PC-9 (cell line): ENCODE measurements at regions not wholly inside any gene's neighbourhood (a gene's known extent, or its start where the extent isn't known, plus 50 kb on each side); places are given as distances from the start of the nearest gene placed in this dataset.

Experiments
- BruUV-seq: library from RNA; stranded (reverse); fragments of 400-500 nt; replicated peaks from 2 replicates; lab custom pipeline; 2021; lab: Mats Ljungman, UMichigan
- CTCF ChIA-PET: fragments of 300-600 bp; sonication (Branson Sonifier 250); formaldehyde crosslinking; loops from one replicate; lab custom pipeline; 2022; ENCODE audit warnings: antibody characterized with exemption; lab: Charles Lee
- POLR2A ChIA-PET: fragments of 300-600 bp; sonication (Branson Sonifier 250); formaldehyde crosslinking; loops from one replicate; lab custom pipeline; 2022; ENCODE audit warnings: antibody characterized with exemption; ENCODE audit not compliant: unreplicated experiment; lab: Charles Lee
- DNase-seq, 2 experiments: peaks; one replicate each; pipeline versions ENCODE4 v3.0.0 to v3.0.0-alpha.2; 2015 to 2022; ENCODE audit warnings: mixed read lengths in 1 of 2
- H2AFZ ChIP-seq: fragments of 200-600 bp; sonication (generic); 2 replicates; pipeline ENCODE4 v1.8.1; 2017; ENCODE audit warnings: antibody characterized with exemption
- H3F3A ChIP-seq: fragments of 200-600 bp; sonication (generic); 2 replicates; pipeline ENCODE4 v1.8.1; 2017; ENCODE audit warnings: antibody characterized with exemption, mild to moderate bottlenecking, low read depth; ENCODE audit not compliant: insufficient read depth
- H3K27ac ChIP-seq: fragments of 200-600 bp; sonication (generic); 2 replicates; pipeline ENCODE4 v1.6.1; 2016; ENCODE audit warnings: mixed run types
- H3K27me3 ChIP-seq: fragments of 200-600 bp; sonication (generic); 2 replicates; pipeline ENCODE4 v1.6.1; 2016; ENCODE audit warnings: low read depth, mixed run types; ENCODE audit not compliant: insufficient read depth
- H3K36me3 ChIP-seq: fragments of 200-600 bp; sonication (generic); 2 replicates; pipeline ENCODE4 v1.6.1; 2016; ENCODE audit warnings: low read depth, mixed run types
- H3K4me1 ChIP-seq: fragments of 200-600 bp; sonication (generic); replicated peaks from 2 replicates; pipeline ENCODE4 v1.6.1; 2016; ENCODE audit warnings: mixed run types; ENCODE audit not compliant: insufficient read depth
- H3K4me2 ChIP-seq: fragments of 200-600 bp; sonication (generic); 2 replicates; pipeline ENCODE4 v1.6.1; 2017; ENCODE audit warnings: mixed run types
- H3K4me3 ChIP-seq: fragments of 200-600 bp; sonication (generic); 2 replicates; pipeline ENCODE4 v1.6.1; 2016; ENCODE audit warnings: mixed run types
- H3K79me2 ChIP-seq: fragments of 200-600 bp; sonication (generic); 2 replicates; pipeline ENCODE4 v1.6.1; 2017; ENCODE audit warnings: low read depth, mixed run types
- H3K9me2 ChIP-seq: fragments of 200-600 bp; sonication (generic); 2 replicates; pipeline ENCODE4 v1.8.1; 2017; ENCODE audit warnings: mild to moderate bottlenecking; ENCODE audit not compliant: insufficient read depth
- H3K9me3 ChIP-seq: fragments of 200-600 bp; sonication (generic); 2 replicates; pipeline ENCODE4 v1.8.1; 2016; ENCODE audit warnings: low read depth; ENCODE audit not compliant: insufficient read depth
- H4K20me1 ChIP-seq: fragments of 200-600 bp; sonication (generic); 2 replicates; pipeline ENCODE4 v1.8.1; 2017; ENCODE audit not compliant: insufficient read depth
- CTCF ChIP-seq: fragments of 200-600 bp; sonication (generic); conservative IDR thresholded peaks from 2 replicates; pipeline ENCODE4 v1.6.1; 2017; ENCODE audit warnings: mixed run types, antibody characterized with exemption, mild to moderate bottlenecking, moderate library complexity
- EZH2 ChIP-seq: fragments of 200-600 bp; sonication (generic); IDR thresholded peaks from 2 replicates; pipeline ENCODE4 v1.8.0; 2017; ENCODE audit warnings: antibody characterized with exemption, low read depth
- intact Hi-C: fragments of 100-400 bp; cut with micrococcal nuclease; formaldehyde crosslinking; loops from one replicate; pipeline ENCODE4 v1.10.0; 2022; ENCODE audit not compliant: unreplicated experiment

DNA sequence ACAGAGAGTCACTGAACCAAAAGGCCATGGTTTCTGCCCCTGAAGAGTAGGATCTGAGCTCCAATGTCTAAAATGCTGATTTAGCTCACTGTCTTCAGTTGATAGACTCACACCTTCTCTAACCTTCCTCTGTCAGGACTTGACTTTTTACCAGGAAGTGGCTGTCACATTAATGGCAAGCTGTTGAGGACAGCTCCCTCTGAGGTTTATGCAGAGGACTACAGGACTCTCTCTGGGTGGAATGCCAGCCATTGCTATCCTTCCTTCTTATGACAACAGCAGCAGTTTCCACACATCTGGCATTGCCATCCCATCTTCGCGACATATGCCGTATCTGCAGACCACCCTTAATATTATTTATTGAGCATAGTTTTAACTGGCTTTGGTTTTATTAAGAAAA, 103.8 kb upstream of the PRICKLE2 start:
- no TSS peak for BruUV-seq
- Histone ChIP-seq H3K27ac (no peak overlapping the region), H3K27me3 (no peaks in the 10 kb centered on the region), H3K9me2 (no peaks in the 10 kb centered on the region), H3K4me3 (no peak overlapping the region), H3F3A (no peaks in the 10 kb centered on the region), H2AFZ (no peak overlapping the region), H3K9me3 (no peaks in the 10 kb centered on the region), H3K36me3 (no peaks in the 10 kb centered on the region), H4K20me1 (no peaks in the 10 kb centered on the region), H3K4me1 (no peaks in the 10 kb centered on the region), H3K79me2 (no peaks in the 10 kb centered on the region), H3K4me2 (no peak overlapping the region)
- no peak for DNase-seq
- intact Hi-C loops = no loop called here
- POLR2A ChIA-PET = no interaction called here
- CTCF ChIA-PET = no interaction called here
- no peak for TF ChIP-seq CTCF
- no peak for TF ChIP-seq EZH2

DNA sequence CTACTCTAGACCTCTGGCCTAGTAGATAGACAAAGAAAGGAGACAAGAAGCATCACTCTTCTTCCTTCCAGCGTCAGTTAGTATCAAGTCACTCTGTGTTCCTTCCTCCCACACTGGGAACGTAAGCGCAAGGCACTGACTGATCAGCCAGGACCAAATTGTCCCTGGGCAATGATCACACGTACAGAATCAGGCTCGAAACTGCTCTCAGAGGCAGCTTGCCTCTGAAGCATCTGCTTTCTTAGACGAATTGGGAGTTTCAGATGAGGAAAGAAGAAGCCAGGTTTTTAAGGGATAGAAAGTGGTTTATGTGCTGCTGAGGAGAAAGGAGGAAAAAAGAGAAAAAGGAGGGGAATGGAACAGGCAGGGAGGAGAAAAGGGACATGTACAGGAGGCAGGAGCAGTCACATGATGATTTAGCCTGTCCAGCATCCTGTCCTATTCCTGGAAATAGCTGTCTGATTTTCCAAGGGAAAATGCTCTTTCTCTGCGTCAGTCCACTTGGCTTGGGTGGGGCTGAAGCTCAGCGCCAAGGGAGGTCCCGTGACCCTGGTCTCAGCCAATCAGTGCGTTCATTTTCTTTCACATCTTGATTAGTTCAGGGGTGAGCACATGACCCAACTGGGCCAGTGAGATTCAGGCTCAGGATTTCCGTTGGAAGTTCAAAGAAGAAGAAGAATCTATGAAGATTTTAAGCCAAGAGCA, 102.0 kb upstream of the PRICKLE2 start:
- CTCF ChIA-PET = no interaction called here
- no peak for DNase-seq
- Histone ChIP-seq H3F3A (no peaks in the 10 kb centered on the region), H3K4me3 (no peak overlapping the region), H3K9me2 (no peaks in the 10 kb centered on the region), H3K4me2 (no peak overlapping the region), H3K27me3 (no peaks in the 10 kb centered on the region), H3K27ac (no peak overlapping the region), H3K9me3 (no peaks in the 10 kb centered on the region), H4K20me1 (no peaks in the 10 kb centered on the region), H3K79me2 (no peaks in the 10 kb centered on the region), H3K36me3 (no peaks in the 10 kb centered on the region), H3K4me1 (no peaks in the 10 kb centered on the region), H2AFZ (0 out of 2 replicates have a peak overlapping the region, but pooled peaks have one; percentile 39)
- intact Hi-C loops = no loop called here
- no peak for TF ChIP-seq EZH2
- no peak for TF ChIP-seq CTCF
- no TSS peak for BruUV-seq
- POLR2A ChIA-PET = no interaction called here

- Histone ChIP-seq H3F3A (no peaks in the 10 kb centered on the region), H3K27ac (no peak overlapping the region), H3K4me1 (no peaks in the 10 kb centered on the region), H2AFZ (no peak overlapping the region), H3K9me3 (no peaks in the 10 kb centered on the region), H3K79me2 (no peaks in the 10 kb centered on the region), H4K20me1 (no peaks in the 10 kb centered on the region), H3K27me3 (no peaks in the 10 kb centered on the region), H3K4me2 (no peak overlapping the region), H3K9me2 (no peaks in the 10 kb centered on the region), H3K4me3 (no peak overlapping the region), H3K36me3 (no peaks in the 10 kb centered on the region)
- BruUV-seq = no TSS peak
- peak; percentile 35 to 52 for DNase-seq
- intact Hi-C loops = no loop called here
- POLR2A ChIA-PET = interaction anchor here (0.5 to 0.7 kb wide), 5 partner anchors 13 to 232 kb away, joined by 3 to 11 read pairs (median 5); no protein-coding TSS in a partner anchor
- TF ChIP-seq EZH2 (no peak), CTCF (no peak)
- CTCF ChIA-PET = no interaction called here
Measured at GRCh38 chr3:64321747-64322146, 96.5 kb upstream of the PRICKLE2 start.
